D721Med (cell line): ENCODE measurements at regions not wholly inside any gene's neighbourhood (a gene's known extent, or its start where the extent isn't known, plus 50 kb on each side); places are given as distances from the start of the nearest gene placed in this dataset.

Source experiments
- DNase-seq: peaks from one replicate; pipeline ENCODE4 v3.0.0; 2011; ENCODE audit warnings: low spot score; ENCODE audit not compliant: insufficient read length
- FAIRE-seq: peaks from 2 replicates; lab custom pipeline; 2011; peaks lifted over from hg19 to GRCh38; lab: Jason Lieb, UNC
- TF ChIP-seq, protein P1 (sequence below): IDR thresholded peaks from 2 replicates; pipeline ENCODE4 v1.5.1; 2012; ENCODE audit warnings: mild to moderate bottlenecking, control low read depth; ENCODE audit not compliant: insufficient read depth; ENCODE audit errors: missing control alignments

GRCh38 chr7:119348491-119348890 is 924.5 kb upstream of the KCND2 start:
- DNase-seq (no peak), FAIRE-seq (no peak)
- TF ChIP-seq, protein P1, sequence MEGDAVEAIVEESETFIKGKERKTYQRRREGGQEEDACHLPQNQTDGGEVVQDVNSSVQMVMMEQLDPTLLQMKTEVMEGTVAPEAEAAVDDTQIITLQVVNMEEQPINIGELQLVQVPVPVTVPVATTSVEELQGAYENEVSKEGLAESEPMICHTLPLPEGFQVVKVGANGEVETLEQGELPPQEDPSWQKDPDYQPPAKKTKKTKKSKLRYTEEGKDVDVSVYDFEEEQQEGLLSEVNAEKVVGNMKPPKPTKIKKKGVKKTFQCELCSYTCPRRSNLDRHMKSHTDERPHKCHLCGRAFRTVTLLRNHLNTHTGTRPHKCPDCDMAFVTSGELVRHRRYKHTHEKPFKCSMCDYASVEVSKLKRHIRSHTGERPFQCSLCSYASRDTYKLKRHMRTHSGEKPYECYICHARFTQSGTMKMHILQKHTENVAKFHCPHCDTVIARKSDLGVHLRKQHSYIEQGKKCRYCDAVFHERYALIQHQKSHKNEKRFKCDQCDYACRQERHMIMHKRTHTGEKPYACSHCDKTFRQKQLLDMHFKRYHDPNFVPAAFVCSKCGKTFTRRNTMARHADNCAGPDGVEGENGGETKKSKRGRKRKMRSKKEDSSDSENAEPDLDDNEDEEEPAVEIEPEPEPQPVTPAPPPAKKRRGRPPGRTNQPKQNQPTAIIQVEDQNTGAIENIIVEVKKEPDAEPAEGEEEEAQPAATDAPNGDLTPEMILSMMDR, result no peak

DNA sequence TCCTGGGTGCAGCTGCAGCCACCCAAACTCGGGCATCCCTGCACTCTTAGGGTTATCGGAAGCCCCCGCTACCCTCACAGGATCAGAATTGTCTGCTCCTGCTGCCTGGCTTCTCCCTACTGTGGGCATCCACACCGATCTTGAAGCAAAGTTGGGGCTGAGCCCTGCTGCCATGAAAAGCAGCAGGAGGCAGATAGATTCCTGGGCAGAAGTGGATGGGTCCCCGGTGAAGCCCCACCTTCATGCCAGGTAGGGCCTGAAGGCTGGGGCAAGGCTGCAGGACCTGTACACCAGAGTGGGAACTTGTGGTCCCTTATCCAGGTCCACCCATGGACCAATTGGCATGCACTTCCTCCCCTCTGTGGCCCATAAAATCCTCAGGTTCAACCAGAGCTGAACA is 922.6 kb upstream of the KCND2 start:
- TF ChIP-seq, protein P1, result no peak
- DNase-seq (no peak), FAIRE-seq (no peak)

- TF ChIP-seq, protein P1, result no peak
- DNase-seq (no peak), FAIRE-seq (no peak)
Observed at GRCh38 chr7:119351320-119351719, 921.7 kb upstream of the KCND2 start.

- TF ChIP-seq, protein P1, result no peak
- DNase-seq (no peak), FAIRE-seq (no peak)
Observed at GRCh38 chr7:119374436-119374835, 898.5 kb upstream of the KCND2 start.

- FAIRE-seq (no peak), DNase-seq (no peak)
- TF ChIP-seq, protein P1, result no peak
Observed at GRCh38 chr7:119377861-119378260, 895.1 kb upstream of the KCND2 start.

- FAIRE-seq, result no peak
- TF ChIP-seq, protein P1, result no peak
- no peak for DNase-seq
Observed at GRCh38 chr7:119382726-119383125, 890.2 kb upstream of the KCND2 start.

GRCh38 chr7:119395024-119395423 is 878.0 kb upstream of the KCND2 start:
- DNase-seq (no peak), FAIRE-seq (no peak)
- TF ChIP-seq, protein P1, result no peak
